Endothelial cell of umbilical vein (primary cell): ENCODE measurements at regions not wholly inside any gene's neighbourhood (a gene's known extent, or its start where the extent isn't known, plus 50 kb on each side); places are given as distances from the start of the nearest gene placed in this dataset.

Experiments
- BruUV-seq: library from RNA; stranded (reverse); fragments of 400-500 nt; replicated peaks from 2 replicates; lab custom pipeline; 2021; lab: Mats Ljungman, UMichigan
- CTCF ChIA-PET: fragments of 300-600, 350-600 bp; sonication (Branson Sonifier 250); formaldehyde crosslinking; loops from one replicate; lab custom pipeline; 2021; ENCODE audit warnings: antibody characterized with exemption, inconsistent platforms; lab: Charles Lee
- POLR2A ChIA-PET: fragments of 300-600, 350-600 bp; sonication (Branson Sonifier 250); formaldehyde crosslinking; loops from one replicate; lab custom pipeline; 2021; ENCODE audit warnings: antibody characterized with exemption, inconsistent platforms; lab: Charles Lee
- DNase-seq: peaks from one replicate; pipeline ENCODE4 v3.0.0-alpha.2; 2011; ENCODE audit warnings: low read depth, low spot score
- FAIRE-seq: peaks from 2 replicates; lab custom pipeline; 2011; peaks lifted over from hg19 to GRCh38; lab: Jason Lieb, UNC
- H2AFZ ChIP-seq: 2 replicates; pipeline ENCODE4 v1.6.0; 2012; ENCODE audit warnings: low read depth, low read length, control low read depth, inconsistent platforms
- H3K27ac ChIP-seq: 2 replicates; pipeline ENCODE4 v1.5.1; 2011; ENCODE audit warnings: low read depth, mild to moderate bottlenecking, control low read depth, low read length, moderate library complexity; ENCODE audit not compliant: insufficient read depth
- H3K27me3 ChIP-seq, 2 experiments: 2 replicates each; pipeline versions ENCODE4 v1.6.0 to v1.6.1; 2011; ENCODE audit warnings: low read length in 2 of 2, mixed read lengths in 1 of 2; ENCODE audit not compliant: control insufficient read depth in 2 of 2, insufficient read depth in 2 of 2
- H3K36me3 ChIP-seq, 2 experiments: 2 replicates in 1 of 2; 3 replicates in 1 of 2; pipeline ENCODE4 v1.5.1; 2011; ENCODE audit warnings: low read length in 2 of 2, mild to moderate bottlenecking in 1 of 2, moderate library complexity in 1 of 2; ENCODE audit not compliant: control insufficient read depth in 2 of 2, insufficient read depth in 2 of 2; ENCODE audit errors: extremely low read depth in 1 of 2
- H3K4me1 ChIP-seq: 3 replicates; pipeline ENCODE4 v1.5.1; 2011; ENCODE audit warnings: mild to moderate bottlenecking, low read length; ENCODE audit not compliant: control insufficient read depth, insufficient read depth; ENCODE audit errors: extremely low read depth
- H3K4me2 ChIP-seq: 2 replicates; pipeline ENCODE4 v1.6.1; 2011; ENCODE audit warnings: low read length, control low read depth, mixed read lengths; ENCODE audit not compliant: insufficient read depth
- H3K4me3 ChIP-seq, 3 experiments: fragments of 200-600 bp in 1 of 3; sonication (generic), shearing (Covaris generic) in 1 of 3; replicated peaks in 1 of 3; 2 replicates each; pipeline ENCODE4 v1.5.1; 2011 to 2016; ENCODE audit warnings: control low read depth in 3 of 3, low read length in 3 of 3, mild to moderate bottlenecking in 2 of 3, inconsistent platforms in 1 of 3, low read depth in 1 of 3, moderate library complexity in 1 of 3; ENCODE audit not compliant: insufficient read depth in 1 of 3
- H3K79me2 ChIP-seq: 2 replicates; pipeline ENCODE4 v1.6.0; 2012; ENCODE audit warnings: low read length, inconsistent platforms; ENCODE audit not compliant: control insufficient read depth, insufficient read depth
- H3K9ac ChIP-seq: replicated peaks from 2 replicates; pipeline ENCODE3; 2011; ENCODE audit warnings: low read length, control low read depth; ENCODE audit not compliant: insufficient read depth; ENCODE audit errors: extremely low read depth
- H3K9me1 ChIP-seq: replicated peaks from 3 replicates; pipeline ENCODE4 v1.6.0; 2011; ENCODE audit warnings: mild to moderate bottlenecking, low read length; ENCODE audit not compliant: control insufficient read depth, insufficient read depth; ENCODE audit errors: extremely low read depth
- H3K9me3 ChIP-seq: replicated peaks from 2 replicates; pipeline ENCODE4 v1.5.1; 2012; ENCODE audit warnings: low read length, inconsistent platforms; ENCODE audit not compliant: control insufficient read depth, insufficient read depth
- H4K20me1 ChIP-seq: replicated peaks from 2 replicates; pipeline ENCODE3; 2011; ENCODE audit warnings: mild to moderate bottlenecking, low read length; ENCODE audit not compliant: control insufficient read depth, insufficient read depth; ENCODE audit errors: extremely low read depth
- EZH2 ChIP-seq: IDR thresholded peaks from 2 replicates; pipeline ENCODE4 v1.6.1; 2012; ENCODE audit warnings: borderline replicate concordance, low read depth, mild to moderate bottlenecking, moderate library complexity, low read length, inconsistent platforms; ENCODE audit not compliant: severe bottlenecking
- FOS ChIP-seq: IDR thresholded peaks from 2 replicates; pipeline ENCODE4 v1.6.1; 2011; ENCODE audit warnings: mild to moderate bottlenecking, low read length, moderate library complexity, borderline replicate concordance; ENCODE audit not compliant: insufficient read depth
- GATA2 ChIP-seq: IDR thresholded peaks from 2 replicates; pipeline ENCODE4 v1.7.0; 2011; ENCODE audit warnings: low read depth, mild to moderate bottlenecking, moderate library complexity, mixed read lengths, low read length; ENCODE audit not compliant: insufficient read length, insufficient read depth
- JUN ChIP-seq: IDR thresholded peaks from 2 replicates; pipeline ENCODE4 v1.6.1; 2011; ENCODE audit warnings: borderline replicate concordance, low read depth; ENCODE audit not compliant: insufficient read length, insufficient read depth
- MYC ChIP-seq: IDR thresholded peaks from one replicate; pipeline ENCODE4 v1.6.1; 2011; ENCODE audit warnings: mild to moderate bottlenecking, low read depth, low read length
- POLR2A ChIP-seq: IDR thresholded peaks from 2 replicates; pipeline ENCODE4 v1.6.1; 2012; ENCODE audit warnings: low read depth, mild to moderate bottlenecking, control low read depth, low read length
- POLR2AphosphoS5 ChIP-seq: IDR thresholded peaks from 2 replicates; pipeline ENCODE4 v1.6.1; 2012; ENCODE audit warnings: low read depth, mild to moderate bottlenecking, control low read depth, low read length, moderate library complexity; ENCODE audit not compliant: insufficient read depth
- dilution Hi-C: fragments of 300-500 bp; cut with MboI; formaldehyde crosslinking; loops from one replicate; pipeline ENCODE4 v1.15.0; 2019; ENCODE audit warnings: low sequenced_read_pairs; ENCODE audit not compliant: extremely low pct_ligation_motif_present
- intact Hi-C: fragments of 100-400 bp; cut with micrococcal nuclease; formaldehyde crosslinking; loops from one replicate; pipeline ENCODE4 v1.10.0; 2022
- TF ChIP-seq, protein P1 (sequence below), 2 donors: IDR thresholded peaks; 1 replicate in 1 of 2; 2 replicates in 1 of 2; pipeline ENCODE4 v1.5.1; 2011; ENCODE audit warnings: low read length in 2 of 2, mild to moderate bottlenecking in 2 of 2, moderate library complexity in 2 of 2, control low read depth in 1 of 2, inconsistent platforms in 1 of 2, low read depth in 1 of 2; ENCODE audit not compliant: insufficient read depth in 1 of 2; ENCODE audit errors: extremely low read depth in 1 of 2
- TF ChIP-seq, protein P2 (sequence below): IDR thresholded peaks from 2 replicates; pipeline ENCODE4 v1.6.1; 2011; ENCODE audit not compliant: insufficient read depth, insufficient read length

DNA sequence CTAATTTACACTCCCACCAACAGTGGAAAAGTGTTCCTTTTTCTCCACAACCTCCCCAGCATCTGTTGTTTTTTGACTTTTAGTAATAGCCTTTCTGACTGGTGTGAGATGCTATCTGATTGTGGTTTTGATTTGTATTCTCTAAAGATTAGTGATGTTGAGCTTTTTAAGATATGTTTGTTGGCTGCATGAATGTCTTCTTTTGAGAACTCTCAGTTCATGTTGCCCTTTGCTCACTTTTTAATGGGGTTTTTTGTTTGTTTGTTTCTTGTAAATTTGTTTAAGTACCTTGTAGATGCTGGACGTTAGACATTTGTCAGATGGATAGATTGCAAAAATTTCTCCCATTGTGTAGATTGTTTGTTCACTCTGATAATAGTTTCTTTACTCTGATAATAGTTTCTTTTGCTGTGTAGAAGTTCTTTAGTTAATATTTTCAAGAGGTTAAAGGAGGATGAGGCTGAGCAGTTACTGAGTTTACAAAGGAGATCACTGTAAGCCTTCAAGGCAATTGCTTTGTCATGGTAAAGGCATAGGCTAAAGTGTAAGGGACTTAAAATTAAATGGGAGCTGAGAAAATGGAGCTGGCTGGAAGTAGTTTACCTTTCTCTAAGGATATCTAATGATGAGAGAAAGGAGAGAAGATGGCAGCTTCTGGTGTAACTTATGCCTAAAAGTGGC is 323.4 kb downstream of the PCDH7 start:
- Histone ChIP-seq H3K4me3 (no peak overlapping the region), H3K9me1 (no peaks in the 10 kb centered on the region), H3K4me2 (no peak overlapping the region), H3K9ac (no peak overlapping the region), H3K4me1 (no peaks in the 10 kb centered on the region), H2AFZ (no peak overlapping the region), H3K27me3 (no peaks in the 10 kb centered on the region), H3K27ac (no peak overlapping the region), H4K20me1 (no peaks in the 10 kb centered on the region), H3K9me3 (no peaks in the 10 kb centered on the region), H3K36me3 (no peaks in the 10 kb centered on the region), H3K79me2 (no peaks in the 10 kb centered on the region)
- no TSS peak for BruUV-seq
- POLR2A ChIA-PET, result no interaction called here
- no peak for TF ChIP-seq POLR2AphosphoS5
- dilution Hi-C loops (no loop called here), intact Hi-C loops (loop anchor here (2.0 to 10.0 kb wide), 2 partner anchors 231 to 327 kb away; no protein-coding TSS in a partner anchor)
- CTCF ChIA-PET, result no interaction called here
- DNase-seq (no peak), FAIRE-seq (no peak)

DNA sequence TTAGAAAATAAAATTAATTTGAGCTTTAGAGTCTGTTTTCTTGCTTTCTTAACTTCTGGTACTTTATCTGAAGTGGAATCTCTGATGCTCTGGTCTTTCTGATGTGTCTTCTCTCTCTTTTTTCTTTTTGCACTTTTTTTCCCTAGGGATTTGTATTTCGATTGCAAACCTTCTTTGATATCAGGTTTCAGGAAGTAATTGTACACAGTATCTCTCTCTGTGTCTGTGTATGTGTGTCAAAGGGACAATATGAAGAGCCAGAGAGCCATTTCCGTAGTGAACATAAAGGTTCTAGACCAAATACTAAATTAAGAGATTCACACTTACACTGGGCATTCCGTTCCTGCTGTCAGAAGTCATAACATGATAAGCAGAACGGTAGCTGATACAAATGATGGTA is 325.0 kb downstream of the PCDH7 start:
- TF ChIP-seq, protein P1, sequence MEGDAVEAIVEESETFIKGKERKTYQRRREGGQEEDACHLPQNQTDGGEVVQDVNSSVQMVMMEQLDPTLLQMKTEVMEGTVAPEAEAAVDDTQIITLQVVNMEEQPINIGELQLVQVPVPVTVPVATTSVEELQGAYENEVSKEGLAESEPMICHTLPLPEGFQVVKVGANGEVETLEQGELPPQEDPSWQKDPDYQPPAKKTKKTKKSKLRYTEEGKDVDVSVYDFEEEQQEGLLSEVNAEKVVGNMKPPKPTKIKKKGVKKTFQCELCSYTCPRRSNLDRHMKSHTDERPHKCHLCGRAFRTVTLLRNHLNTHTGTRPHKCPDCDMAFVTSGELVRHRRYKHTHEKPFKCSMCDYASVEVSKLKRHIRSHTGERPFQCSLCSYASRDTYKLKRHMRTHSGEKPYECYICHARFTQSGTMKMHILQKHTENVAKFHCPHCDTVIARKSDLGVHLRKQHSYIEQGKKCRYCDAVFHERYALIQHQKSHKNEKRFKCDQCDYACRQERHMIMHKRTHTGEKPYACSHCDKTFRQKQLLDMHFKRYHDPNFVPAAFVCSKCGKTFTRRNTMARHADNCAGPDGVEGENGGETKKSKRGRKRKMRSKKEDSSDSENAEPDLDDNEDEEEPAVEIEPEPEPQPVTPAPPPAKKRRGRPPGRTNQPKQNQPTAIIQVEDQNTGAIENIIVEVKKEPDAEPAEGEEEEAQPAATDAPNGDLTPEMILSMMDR (IDR thresholded peaks at IDR 0.05; ENCODE audit: extremely low read depth in 1 of 2, insufficient read depth in 1 of 2, low read depth in 1 of 2, low read length in 2 of 2), result no peak
- TF ChIP-seq JUN (no peak), FOS (no peak), GATA2 (no peak), POLR2AphosphoS5 (no peak), POLR2A (no peak), EZH2 (no peak), MYC (no peak)
- TF ChIP-seq, protein P2, sequence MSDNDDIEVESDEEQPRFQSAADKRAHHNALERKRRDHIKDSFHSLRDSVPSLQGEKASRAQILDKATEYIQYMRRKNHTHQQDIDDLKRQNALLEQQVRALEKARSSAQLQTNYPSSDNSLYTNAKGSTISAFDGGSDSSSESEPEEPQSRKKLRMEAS, result no peak
- Histone ChIP-seq H3K27ac (no peak overlapping the region), H3K4me3 (no peak overlapping the region), H3K27me3 (no peaks in the 10 kb centered on the region), H3K9ac (no peak overlapping the region), H3K9me1 (no peaks in the 10 kb centered on the region), H3K36me3 (no peaks in the 10 kb centered on the region), H3K4me1 (no peaks in the 10 kb centered on the region), H2AFZ (no peak overlapping the region), H4K20me1 (no peaks in the 10 kb centered on the region), H3K79me2 (no peaks in the 10 kb centered on the region), H3K4me2 (no peak overlapping the region), H3K9me3 (no peaks in the 10 kb centered on the region)
- CTCF ChIA-PET, result interaction anchor here (0.6 to 4.0 kb wide), 35 partner anchors 8 to 665 kb away, joined by 3 to 63 read pairs (median 4); no protein-coding TSS in a partner anchor
- POLR2A ChIA-PET, result no interaction called here
- dilution Hi-C loops (no loop called here), intact Hi-C loops (loop anchor here (1.0 to 10.0 kb wide), 4 partner anchors 230 to 629 kb away; no protein-coding TSS in a partner anchor)
- BruUV-seq, result no TSS peak
- DNase-seq (peak; percentile 4), FAIRE-seq (no peak)
